Esophagus squamous epithelium (tissue), 5 donors: ENCODE measurements at regions not wholly inside any gene's neighbourhood (a gene's known extent, or its start where the extent isn't known, plus 50 kb on each side); places are given as distances from the start of the nearest gene placed in this dataset.

Experiments
- DNase-seq: peaks from one replicate; lab custom pipeline; 2025; lab: John Stamatoyannopoulos, UW
- H3K27ac ChIP-seq, 4 donors: fragments of 200-600 bp; sonication (generic); one replicate each; pipeline ENCODE4 v1.5.1; 2016 to 2019; ENCODE audit warnings: mild to moderate bottlenecking in 1 of 4
- H3K27me3 ChIP-seq, 4 donors: fragments of 200-600 bp; sonication (generic); 1 replicate in 3 of 4; 2 replicates in 1 of 4; pipeline versions ENCODE4 v1.5.1 to v1.6.0; 2017 to 2021; ENCODE audit warnings: antibody characterized with exemption in 1 of 4
- H3K36me3 ChIP-seq, 3 donors: fragments of 200-600 bp; sonication (generic); one replicate each; pipeline ENCODE4 v1.5.1; 2016 to 2019
- H3K4me1 ChIP-seq, 3 donors: fragments of 200-600 bp; sonication (generic); one replicate each; pipeline ENCODE4 v1.5.1; 2017 to 2019
- H3K4me3 ChIP-seq, 4 donors: fragments of 200-600 bp; sonication (generic); 1 replicate in 3 of 4; 2 replicates in 1 of 4; pipeline ENCODE4 v1.5.1; 2016 to 2019; ENCODE audit warnings: mild to moderate bottlenecking in 2 of 4, moderate library complexity in 1 of 4
- H3K9me3 ChIP-seq, 3 donors: fragments of 200-600 bp; sonication (generic); one replicate each; pipeline ENCODE4 v1.5.1; 2016 to 2019
- POLR2A ChIP-seq, 4 donors: fragments of 450-650 bp; IDR thresholded peaks; one replicate each; pipeline ENCODE4 v1.6.1; 2017; ENCODE audit warnings: antibody characterized with exemption in 4 of 4, mild to moderate bottlenecking in 4 of 4, moderate library complexity in 3 of 4
- WGBS, 2 donors: methylation state at CpG; one replicate each; pipeline ENCODE4 v1.1.5; 2018; 5-methylcytosine and 5-hydroxymethylcytosine counted together
- intact Hi-C: fragments of 100-400 bp; cut with DNase I; formaldehyde crosslinking; loops from one replicate; pipeline ENCODE4 v1.15.0; 2022
- TF ChIP-seq, protein P1 (sequence below), 6 experiments: fragments of 450-650 bp in 4 of 6; fragments of 200-600 bp in 2 of 6; sonication (generic) in 2 of 6; IDR thresholded peaks; one replicate each; pipeline ENCODE4 v1.5.1; 2016 to 2019; ENCODE audit warnings: antibody characterized with exemption in 6 of 6, mild to moderate bottlenecking in 4 of 6, moderate library complexity in 4 of 6
- donor health status: DM: yes; HTN: yes; CAD: no.

DNA sequence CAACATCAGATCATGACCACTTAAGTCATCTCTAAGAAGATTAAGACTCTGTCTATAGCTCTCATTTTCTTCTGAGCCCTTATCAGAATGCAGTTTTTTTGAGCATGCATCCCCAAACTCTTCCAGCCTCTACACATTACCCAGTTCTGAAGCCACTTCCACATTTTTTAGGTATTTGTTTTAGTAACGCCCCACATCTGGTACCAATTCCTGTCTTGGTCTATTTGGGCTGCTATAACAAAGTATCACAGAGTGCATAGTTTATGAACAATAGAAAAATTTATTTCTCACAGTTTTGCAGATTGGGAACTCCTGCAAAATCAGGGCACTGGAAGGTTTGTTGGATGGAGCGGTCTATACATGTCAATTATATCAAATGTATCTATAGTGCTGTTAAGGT lies 107.7 kb upstream of the KCND2 start:
- Histone ChIP-seq H3K4me1 (no peaks in the 10 kb centered on the region), H3K27me3 (no peaks in the 10 kb centered on the region), H3K9me3 (no peaks in the 10 kb centered on the region), H3K36me3 (no peaks in the 10 kb centered on the region), H3K4me3 (no peak overlapping the region), H3K27ac (no peak overlapping the region)
- WGBS, 2 donors = 68 to 70% methylated on average over 2 of the region's 2 CpGs
- intact Hi-C loops = no loop called here
- TF ChIP-seq, protein P1, sequence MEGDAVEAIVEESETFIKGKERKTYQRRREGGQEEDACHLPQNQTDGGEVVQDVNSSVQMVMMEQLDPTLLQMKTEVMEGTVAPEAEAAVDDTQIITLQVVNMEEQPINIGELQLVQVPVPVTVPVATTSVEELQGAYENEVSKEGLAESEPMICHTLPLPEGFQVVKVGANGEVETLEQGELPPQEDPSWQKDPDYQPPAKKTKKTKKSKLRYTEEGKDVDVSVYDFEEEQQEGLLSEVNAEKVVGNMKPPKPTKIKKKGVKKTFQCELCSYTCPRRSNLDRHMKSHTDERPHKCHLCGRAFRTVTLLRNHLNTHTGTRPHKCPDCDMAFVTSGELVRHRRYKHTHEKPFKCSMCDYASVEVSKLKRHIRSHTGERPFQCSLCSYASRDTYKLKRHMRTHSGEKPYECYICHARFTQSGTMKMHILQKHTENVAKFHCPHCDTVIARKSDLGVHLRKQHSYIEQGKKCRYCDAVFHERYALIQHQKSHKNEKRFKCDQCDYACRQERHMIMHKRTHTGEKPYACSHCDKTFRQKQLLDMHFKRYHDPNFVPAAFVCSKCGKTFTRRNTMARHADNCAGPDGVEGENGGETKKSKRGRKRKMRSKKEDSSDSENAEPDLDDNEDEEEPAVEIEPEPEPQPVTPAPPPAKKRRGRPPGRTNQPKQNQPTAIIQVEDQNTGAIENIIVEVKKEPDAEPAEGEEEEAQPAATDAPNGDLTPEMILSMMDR (IDR thresholded peaks at IDR 0.05) = no peak
- TF ChIP-seq POLR2A (IDR thresholded peaks at IDR 0.05) = no peak
- DNase-seq = no peak

DNA sequence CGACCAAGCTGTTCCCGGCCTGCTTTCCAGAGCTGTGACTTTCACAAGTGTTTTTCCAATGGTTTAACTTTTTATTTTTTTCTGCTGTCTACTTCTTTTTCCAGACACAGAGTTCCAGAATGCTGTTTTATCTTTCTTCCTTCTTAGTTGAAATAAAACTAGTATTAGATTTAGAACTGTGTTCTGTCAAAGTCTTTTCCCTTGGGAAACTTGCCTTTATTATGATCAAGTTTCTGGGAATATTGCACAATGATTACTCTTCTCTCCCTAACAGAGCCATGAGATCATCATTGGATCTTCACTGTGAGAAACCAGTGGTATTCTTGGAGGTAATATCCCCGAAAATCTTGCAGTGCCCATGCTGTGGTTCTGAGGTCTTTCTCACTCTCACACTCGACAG lies 104.9 kb upstream of the KCND2 start:
- Histone ChIP-seq H3K4me3 (no peak overlapping the region), H3K27me3 (no peaks in the 10 kb centered on the region), H3K27ac (peak overlapping the region in 3 of 4 donors; percentile 43 to 64 (median 57)), H3K9me3 (no peaks in the 10 kb centered on the region), H3K36me3 (no peaks in the 10 kb centered on the region), H3K4me1 (no peaks in the 10 kb centered on the region)
- intact Hi-C loops = no loop called here
- TF ChIP-seq, protein P1 (IDR thresholded peaks at IDR 0.05) = no peak
- no peak for TF ChIP-seq POLR2A (IDR thresholded peaks at IDR 0.05)
- WGBS, 2 donors = 54 to 58% methylated on average over 4 of the region's 4 CpGs
- no peak for DNase-seq

DNA sequence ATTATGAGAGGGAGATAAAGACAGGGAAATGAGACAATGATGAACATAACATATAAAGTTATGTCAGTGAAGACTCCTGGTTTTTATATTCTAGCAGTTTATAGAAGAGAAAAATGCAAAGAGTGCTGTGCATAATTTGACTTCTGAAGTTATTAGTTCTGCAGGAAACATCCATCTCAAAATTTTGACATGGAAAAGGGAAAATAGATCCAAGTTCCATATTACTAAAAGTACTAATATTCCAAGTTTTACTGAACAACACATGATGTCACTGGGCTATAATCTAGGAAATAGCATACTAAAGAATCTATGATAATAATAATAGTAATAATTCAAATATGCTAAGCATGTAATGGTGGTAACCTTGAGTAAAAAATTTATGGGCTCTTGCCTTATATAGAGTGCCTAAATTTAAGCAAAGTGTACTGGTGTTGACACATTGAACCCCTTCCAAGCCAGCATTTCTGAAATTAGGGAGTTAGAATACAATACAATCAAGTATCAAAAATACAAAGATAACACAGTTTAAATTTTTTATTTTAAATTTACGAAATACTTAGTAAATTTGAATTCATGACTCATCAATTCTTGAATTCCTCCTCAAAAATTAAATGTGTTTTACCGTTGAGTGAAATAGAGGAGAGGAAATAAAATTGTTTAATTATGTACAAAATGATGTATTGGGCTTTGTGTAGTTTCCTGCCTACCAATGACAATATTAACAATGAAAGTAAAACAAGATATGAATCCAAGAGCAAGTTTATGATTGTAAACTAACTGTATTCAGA lies 102.8 kb upstream of the KCND2 start:
- WGBS, 2 donors = 40 to 47% methylated on average over 2 of the region's 2 CpGs
- H3K27ac ChIP-seq = no peak overlapping the region
- no peak overlapping the region for H3K4me3 ChIP-seq

DNA sequence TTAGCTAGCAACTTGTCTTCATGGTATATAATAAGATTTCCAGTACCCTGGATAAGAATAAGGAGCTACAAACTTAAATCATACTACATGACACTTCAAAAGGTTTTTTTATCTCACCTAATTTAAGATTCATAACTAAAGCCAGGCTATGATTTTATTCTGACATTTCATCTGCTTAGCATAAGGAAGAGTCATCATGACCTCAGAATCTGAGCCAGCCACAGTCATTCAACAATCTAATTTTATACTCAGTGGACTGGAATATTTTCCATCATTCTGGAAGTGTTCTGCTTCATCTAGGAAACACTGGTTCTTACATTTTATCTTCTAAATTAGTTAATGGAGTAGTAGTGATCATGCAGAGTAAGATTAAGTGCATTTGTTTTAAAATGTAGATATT lies 102.1 kb upstream of the KCND2 start:
- DNase-seq = no peak
- intact Hi-C loops = no loop called here
- no peaks in the 10 kb centered on the region for H3K36me3 ChIP-seq
- H3K4me3 ChIP-seq = no peak overlapping the region
- TF ChIP-seq, protein P1 (IDR thresholded peaks at IDR 0.05) = no peak
- no peak for TF ChIP-seq POLR2A (IDR thresholded peaks at IDR 0.05)
- no peaks in the 10 kb centered on the region for H3K4me1 ChIP-seq
- H3K27me3 ChIP-seq = no peaks in the 10 kb centered on the region
- H3K27ac ChIP-seq = no peak overlapping the region
- H3K9me3 ChIP-seq = no peaks in the 10 kb centered on the region

More for the DNA sequence above, 102.8 kb upstream of the KCND2 start:
- DNase-seq = no peak
- Histone ChIP-seq H3K4me1 (no peaks in the 10 kb centered on the region), H3K9me3 (no peaks in the 10 kb centered on the region), H3K27me3 (no peaks in the 10 kb centered on the region), H3K36me3 (no peaks in the 10 kb centered on the region)
- intact Hi-C loops = no loop called here
- TF ChIP-seq POLR2A (IDR thresholded peaks at IDR 0.05) = no peak
- TF ChIP-seq, protein P1 (IDR thresholded peaks at IDR 0.05) = no peak

DNA sequence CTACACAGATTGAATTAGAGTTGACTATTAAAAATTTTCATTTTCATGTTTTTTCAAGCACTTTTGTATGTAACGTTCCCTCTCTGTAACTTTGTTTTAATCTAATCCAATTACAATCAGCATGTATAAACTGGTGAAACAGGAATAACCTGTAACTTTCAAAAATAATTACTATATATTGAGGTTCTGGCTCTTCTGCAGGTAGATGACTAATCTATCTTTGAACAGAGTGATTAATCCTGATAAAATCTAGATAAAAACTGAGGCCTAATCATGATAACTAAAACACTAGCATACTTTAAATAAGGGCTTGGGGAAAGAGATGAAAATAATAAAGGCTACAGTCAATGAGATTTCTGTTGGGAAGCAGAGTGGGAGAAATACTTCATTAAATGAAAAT lies 101.6 kb upstream of the KCND2 start:
- Histone ChIP-seq H3K27ac (no peak overlapping the region), H3K27me3 (no peaks in the 10 kb centered on the region), H3K4me1 (no peaks in the 10 kb centered on the region), H3K4me3 (no peak overlapping the region), H3K36me3 (no peaks in the 10 kb centered on the region), H3K9me3 (no peaks in the 10 kb centered on the region)
- TF ChIP-seq POLR2A (IDR thresholded peaks at IDR 0.05) = no peak
- TF ChIP-seq, protein P1 (IDR thresholded peaks at IDR 0.05) = no peak
- DNase-seq = no peak
- intact Hi-C loops = no loop called here
- WGBS, 2 donors = 37 to 57% methylated on average over 1 of the region's 1 CpG
